ENCODE measurements at regions not wholly inside any gene's neighbourhood (a gene's known extent, or its start where the extent isn't known, plus 50 kb on each side); places are given as distances from the start of the nearest gene placed in this dataset.

- Histone ChIP-seq H3K36me3 (replicated peaks in 1 of 2) (no peaks in the 10 kb centered on the region), H3K27ac (no peak overlapping the region), H3K9me3 (replicated peaks in 1 of 3) (peaks cover 0 to 7% (median 0%) of the 10 kb centered on the region in 3 donors), H3K4me1 (replicated peaks in 1 of 2) (no peaks in the 10 kb centered on the region), H3K27me3 (no peaks in the 10 kb centered on the region), H3K4me3 (no peak overlapping the region)
- DNase-seq: no peak
- TF ChIP-seq CTCF (IDR thresholded peaks at IDR 0.05) (no peak), POLR2A (IDR thresholded peaks at IDR 0.05) (no peak)
- 45 to 94% (median 66%) methylated on average over 2 of the region's 2 CpGs for WGBS, 4 donors
- intact Hi-C loops (cut with DNase I): no loop called here
Measured at GRCh38 chr5:110073534-110073933, 383.8 kb downstream of the MAN2A1 start.

- H3K4me3 ChIP-seq: no peak overlapping the region
Measured at GRCh38 chr5:110075656-110076055, 385.9 kb downstream of the MAN2A1 start.

GRCh38 chr5:110077147-110077546 lies 387.4 kb downstream of the MAN2A1 start:
- peaks cover 0 to 7% (median 0%) of the 10 kb centered on the region in 3 donors for H3K9me3 ChIP-seq (replicated peaks in 1 of 3)
- no peaks in the 10 kb centered on the region for H3K36me3 ChIP-seq (replicated peaks in 1 of 2)
- TF ChIP-seq POLR2A (IDR thresholded peaks at IDR 0.05): no peak
- no peak for TF ChIP-seq CTCF (IDR thresholded peaks at IDR 0.05)
- WGBS, 4 donors: 72 to 80% (median 75%) methylated on average over 3 of the region's 3 CpGs
- intact Hi-C loops (cut with DNase I): no loop called here
- H3K27ac ChIP-seq: no peak overlapping the region
- no peak overlapping the region for H3K4me3 ChIP-seq
- DNase-seq: no peak
- H3K27me3 ChIP-seq: no peaks in the 10 kb centered on the region
- H3K4me1 ChIP-seq (replicated peaks in 1 of 2): no peaks in the 10 kb centered on the region

More at GRCh38 chr5:110075656-110076055, 385.9 kb downstream of the MAN2A1 start:
- H3K9me3 ChIP-seq (replicated peaks in 1 of 3): peaks cover 0 to 7% (median 0%) of the 10 kb centered on the region in 3 donors
- 78 to 93% (median 89%) methylated on average over 1 of the region's 1 CpG for WGBS, 4 donors
- H3K36me3 ChIP-seq (replicated peaks in 1 of 2): no peaks in the 10 kb centered on the region
- no peak overlapping the region for H3K27ac ChIP-seq
- no peak for DNase-seq
- H3K4me1 ChIP-seq (replicated peaks in 1 of 2): no peaks in the 10 kb centered on the region
- intact Hi-C loops (cut with DNase I): no loop called here
- H3K27me3 ChIP-seq: no peaks in the 10 kb centered on the region
- TF ChIP-seq POLR2A (IDR thresholded peaks at IDR 0.05) (no peak), CTCF (IDR thresholded peaks at IDR 0.05) (no peak)

- TF ChIP-seq CTCF (IDR thresholded peaks at IDR 0.05): no peak
- no peak for TF ChIP-seq POLR2A (IDR thresholded peaks at IDR 0.05)
- no peak for DNase-seq
- 85 to 93% (median 88%) methylated on average over 3 of the region's 3 CpGs for WGBS, 4 donors
Measured at GRCh38 chr5:110082194-110082593, 392.5 kb downstream of the MAN2A1 start.

More at GRCh38 chr5:110082194-110082593, 392.5 kb downstream of the MAN2A1 start:
- no peaks in the 10 kb centered on the region for H3K4me1 ChIP-seq (replicated peaks in 1 of 2)
- no peaks in the 10 kb centered on the region for H3K36me3 ChIP-seq (replicated peaks in 1 of 2)
- H3K27me3 ChIP-seq: no peaks in the 10 kb centered on the region
- intact Hi-C loops (cut with DNase I): no loop called here
- no peak overlapping the region for H3K27ac ChIP-seq
- H3K9me3 ChIP-seq (replicated peaks in 1 of 3): no peaks in the 10 kb centered on the region
- H3K4me3 ChIP-seq: no peak overlapping the region

Data from adrenal gland (tissue), 9 donors.